Liver (tissue), 8 donors: ENCODE measurements at regions not wholly inside any gene's neighbourhood (a gene's known extent, or its start where the extent isn't known, plus 50 kb on each side); places are given as distances from the start of the nearest gene placed in this dataset.

Experiments used
- DNase-seq: peaks from one replicate; pipeline ENCODE4 v3.0.0-alpha.2; 2017; ENCODE audit warnings: low spot score
- H3K27ac ChIP-seq, 2 donors: one replicate each; pipeline ENCODE4 v1.7.0; 2013; ENCODE audit warnings: inconsistent platforms in 2 of 2, low read length in 2 of 2, control low read depth in 1 of 2, low read depth in 1 of 2, mild to moderate bottlenecking in 1 of 2
- H3K27me3 ChIP-seq, 4 donors: one replicate each; pipeline versions ENCODE4 v1.6.1 to v1.7.0; 2013; ENCODE audit warnings: low read length in 3 of 4, inconsistent platforms in 1 of 4, mild to moderate bottlenecking in 1 of 4, moderate library complexity in 1 of 4; ENCODE audit not compliant: control insufficient read depth in 4 of 4, insufficient read depth in 4 of 4
- H3K36me3 ChIP-seq, 4 donors: one replicate each; pipeline versions ENCODE4 v1.6.1 to v1.7.0; 2013; ENCODE audit warnings: low read length in 3 of 4, mild to moderate bottlenecking in 3 of 4, low read depth in 1 of 4, moderate library complexity in 1 of 4; ENCODE audit not compliant: control insufficient read depth in 4 of 4, insufficient read depth in 3 of 4
- H3K4me1 ChIP-seq, 4 donors: one replicate each; pipeline versions ENCODE4 v1.6.1 to v1.7.0; 2013; ENCODE audit warnings: low read length in 3 of 4, mild to moderate bottlenecking in 3 of 4, moderate library complexity in 1 of 4; ENCODE audit not compliant: control insufficient read depth in 4 of 4, insufficient read depth in 4 of 4
- H3K4me3 ChIP-seq, 3 donors: one replicate each; pipeline versions ENCODE4 v1.6.1 to v1.7.0; 2013; ENCODE audit warnings: low read length in 3 of 3, control low read depth in 1 of 3, low read depth in 1 of 3, mild to moderate bottlenecking in 1 of 3
- H3K9ac ChIP-seq, 2 donors: one replicate each; pipeline ENCODE4 v1.7.0; 2013; ENCODE audit warnings: low read length in 2 of 2, mild to moderate bottlenecking in 2 of 2, moderate library complexity in 2 of 2, control low read depth in 1 of 2, low read depth in 1 of 2
- H3K9me3 ChIP-seq, 4 donors: one replicate each; pipeline versions ENCODE4 v1.6.1 to v1.7.0; 2013; ENCODE audit warnings: low read length in 3 of 4; ENCODE audit not compliant: control insufficient read depth in 4 of 4
- ATF3 ChIP-seq: IDR thresholded peaks from 2 replicates; pipeline ENCODE4 v1.6.1; 2016; ENCODE audit warnings: antibody characterized with exemption
- CTCF ChIP-seq: fragments of 150-350 bp; IDR thresholded peaks from 2 replicates; pipeline ENCODE4 v1.5.1; 2017; ENCODE audit warnings: improper control_type of control experiment, low read depth, low read length; ENCODE audit not compliant: missing input control
- EGR1 ChIP-seq, 2 donors: IDR thresholded peaks; 2 replicates each; pipeline ENCODE4 v1.6.1; 2016 to 2018; ENCODE audit warnings: antibody characterized with exemption in 2 of 2, low read depth in 2 of 2
- FOXA1 ChIP-seq: IDR thresholded peaks from 2 replicates; pipeline ENCODE4 v1.6.1; 2016; ENCODE audit warnings: antibody characterized with exemption
- FOXA2 ChIP-seq: IDR thresholded peaks from 2 replicates; pipeline ENCODE4 v1.6.1; 2016; ENCODE audit warnings: antibody characterized with exemption
- HNF4A ChIP-seq, 2 donors: conservative IDR thresholded peaks; 2 replicates each; pipeline ENCODE4 v1.6.1; 2016; ENCODE audit warnings: antibody characterized with exemption in 2 of 2, mild to moderate bottlenecking in 2 of 2
- HNF4G ChIP-seq: IDR thresholded peaks from 2 replicates; pipeline ENCODE4 v1.6.1; 2016; ENCODE audit warnings: antibody characterized with exemption
- JUND ChIP-seq, 2 donors: IDR thresholded peaks; 2 replicates each; pipeline ENCODE4 v1.6.1; 2016; ENCODE audit warnings: antibody characterized with exemption in 2 of 2
- MAX ChIP-seq: IDR thresholded peaks from 2 replicates; pipeline ENCODE4 v1.6.1; 2016; ENCODE audit warnings: antibody characterized with exemption
- NR2F2 ChIP-seq: IDR thresholded peaks from 2 replicates; pipeline ENCODE4 v1.6.1; 2016; ENCODE audit warnings: antibody characterized with exemption
- RAD21 ChIP-seq, 2 donors: IDR thresholded peaks; 2 replicates each; pipeline ENCODE4 v1.6.1; 2016; ENCODE audit warnings: antibody characterized with exemption in 2 of 2, mild to moderate bottlenecking in 2 of 2
- RXRA ChIP-seq, 2 donors: IDR thresholded peaks; 2 replicates each; pipeline ENCODE4 v1.6.1; 2017 to 2018; ENCODE audit warnings: antibody characterized with exemption in 2 of 2, mild to moderate bottlenecking in 1 of 2
- TAF1 ChIP-seq: conservative IDR thresholded peaks from 2 replicates; pipeline ENCODE4 v1.6.1; 2016; ENCODE audit warnings: antibody characterized with exemption, mild to moderate bottlenecking
- YY1 ChIP-seq: IDR thresholded peaks from 2 replicates; pipeline ENCODE4 v1.6.1; 2016; ENCODE audit warnings: antibody characterized with exemption, mild to moderate bottlenecking
- ZBTB33 ChIP-seq: IDR thresholded peaks from 2 replicates; pipeline ENCODE4 v1.6.1; 2016; ENCODE audit warnings: antibody characterized with exemption
- WGBS: extraction: QIAGEN DNeasy Blood & Tissue Kit; methylation state at CpG from one replicate; pipeline ENCODE4 v1.1.7; 2013; 5-methylcytosine and 5-hydroxymethylcytosine counted together
- donor health status: healthy.
- donor health status: healthy.
- donor health status: healthy.
- donor health status: healthy.
- donor health status: healthy.

- no peak overlapping the region for H3K9ac ChIP-seq
- peak in 1 of 2 donors; percentile 13 for TF ChIP-seq RAD21 (IDR thresholded peaks at IDR 0.05)
- TF ChIP-seq CTCF, result no peak
- H3K36me3 ChIP-seq, result no peaks in the 10 kb centered on the region
- no peaks in the 10 kb centered on the region for H3K9me3 ChIP-seq
- 30% methylated on average over 4 of the region's 4 CpGs for WGBS
- no peak overlapping the region for H3K4me3 ChIP-seq
- H3K27ac ChIP-seq, result no peak overlapping the region
- DNase-seq, result no peak
- peaks cover 0 to 3% (median 0%) of the 10 kb centered on the region in 4 donors for H3K27me3 ChIP-seq
- no peaks in the 10 kb centered on the region for H3K4me1 ChIP-seq
Observed at GRCh38 chr4:94126669-94127068, 81.0 kb upstream of the SMARCAD1 start.

DNA sequence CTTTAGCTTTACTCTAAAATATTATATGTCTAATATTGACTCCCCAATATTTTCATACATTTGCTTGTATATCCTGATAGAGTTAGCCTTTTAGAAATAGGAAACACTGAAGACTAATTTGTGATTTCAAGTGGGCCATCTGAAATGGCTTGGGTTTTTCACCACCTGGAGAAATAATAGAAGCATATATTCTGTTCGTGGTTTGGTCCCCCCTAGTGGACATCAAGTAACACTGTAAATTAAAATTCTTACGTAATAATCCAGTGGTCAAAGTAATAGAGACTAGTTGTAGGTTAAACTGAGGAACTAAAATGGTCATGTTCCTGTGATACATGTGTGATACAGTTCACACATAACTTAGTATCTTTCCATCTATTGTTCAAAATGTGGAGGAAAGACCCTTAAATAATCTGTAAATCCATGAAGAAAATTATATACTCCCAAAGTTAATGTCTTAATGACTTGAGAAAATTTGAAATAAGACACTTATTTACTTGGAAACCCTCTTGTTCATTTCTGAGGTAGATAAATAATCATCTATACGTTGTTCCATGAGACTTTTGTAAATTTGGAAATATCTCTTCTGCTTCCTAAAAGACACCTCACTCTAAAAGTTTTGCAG lies 79.8 kb upstream of the SMARCAD1 start:
- Histone ChIP-seq H3K9ac (no peak overlapping the region), H3K27ac (no peak overlapping the region), H3K4me3 (no peak overlapping the region), H3K9me3 (no peaks in the 10 kb centered on the region), H3K36me3 (no peaks in the 10 kb centered on the region), H3K27me3 (peaks cover 0 to 3% (median 0%) of the 10 kb centered on the region in 4 donors), H3K4me1 (no peaks in the 10 kb centered on the region)
- DNase-seq, result no peak
- TF ChIP-seq TAF1, result no peak
- TF ChIP-seq FOXA1, result no peak
- peak; percentile 57 for TF ChIP-seq CTCF
- TF ChIP-seq JUND (IDR thresholded peaks at IDR 0.05), result no peak
- no peak for TF ChIP-seq ATF3
- TF ChIP-seq RAD21 (IDR thresholded peaks at IDR 0.05), result peak; percentile 64 to 74
- TF ChIP-seq ZBTB33, result no peak
- no peak for TF ChIP-seq HNF4G
- TF ChIP-seq RXRA (IDR thresholded peaks at IDR 0.05), result no peak
- TF ChIP-seq FOXA2, result no peak
- TF ChIP-seq YY1, result no peak
- no peak for TF ChIP-seq EGR1 (IDR thresholded peaks at IDR 0.05; ENCODE audit: low read depth in 2 of 2)
- TF ChIP-seq NR2F2, result no peak
- TF ChIP-seq MAX, result no peak
- TF ChIP-seq HNF4A (conservative IDR thresholded peaks at IDR 0.05), result no peak
- 6% methylated on average over 3 of the region's 3 CpGs for WGBS
